ENCODE measurements at regions not wholly inside any gene's neighbourhood (a gene's known extent, or its start where the extent isn't known, plus 50 kb on each side); places are given as distances from the start of the nearest gene placed in this dataset.

- H3K4me1 ChIP-seq (ENCODE audit: control extremely low read depth in 1 of 4, control insufficient read depth in 4 of 4, insufficient read depth in 4 of 4, low read length in 3 of 4) = no peaks in the 10 kb centered on the region
- H3K4me3 ChIP-seq (ENCODE audit: control insufficient read depth in 1 of 7, extremely low read depth in 1 of 7, insufficient read depth in 4 of 7, low read depth in 2 of 7, low read length in 6 of 7) = no peak overlapping the region
- no peaks in the 10 kb centered on the region for H3K27me3 ChIP-seq (replicated peaks in 2 of 5; ENCODE audit: control insufficient read depth in 4 of 5, insufficient read depth in 5 of 5, low read length in 4 of 5)
- DNase-seq = no peak
- CTCF ChIA-PET = no interaction called here
- POLR2A ChIA-PET = no interaction called here
- H3K36me3 ChIP-seq (ENCODE audit: control insufficient read depth in 4 of 4, insufficient read depth in 4 of 4, low read length in 3 of 4) = no peaks in the 10 kb centered on the region
- WGBS (ENCODE audit: insufficient coverage) = 91% methylated on average over 1 of the region's 1 CpG
- no peak overlapping the region for H3K27ac ChIP-seq (ENCODE audit: insufficient read depth in 1 of 2, low read depth in 1 of 2, low read length in 2 of 2, poor library complexity in 1 of 2, severe bottlenecking in 2 of 2)
- peaks cover 0 to 3% (median 0%) of the 10 kb centered on the region in 5 experiments for H3K9me3 ChIP-seq (ENCODE audit: control extremely low read depth in 1 of 5, control insufficient read depth in 4 of 5, insufficient read depth in 2 of 5, low read depth in 1 of 5, low read length in 4 of 5)
Observed at GRCh38 chr7:90022213-90022612, 132.1 kb upstream of the STEAP1 start.

GRCh38 chr7:90025771-90026170, 128.5 kb upstream of the STEAP1 start:
- Histone ChIP-seq H3K36me3 (ENCODE audit: control insufficient read depth in 4 of 4, insufficient read depth in 4 of 4, low read length in 3 of 4) (no peaks in the 10 kb centered on the region), H3K4me3 (ENCODE audit: control insufficient read depth in 1 of 7, extremely low read depth in 1 of 7, insufficient read depth in 4 of 7, low read depth in 2 of 7, low read length in 6 of 7) (no peak overlapping the region), H3K4me1 (ENCODE audit: control extremely low read depth in 1 of 4, control insufficient read depth in 4 of 4, insufficient read depth in 4 of 4, low read length in 3 of 4) (no peaks in the 10 kb centered on the region), H3K9me3 (ENCODE audit: control extremely low read depth in 1 of 5, control insufficient read depth in 4 of 5, insufficient read depth in 2 of 5, low read depth in 1 of 5, low read length in 4 of 5) (peaks cover 0 to 3% (median 0%) of the 10 kb centered on the region in 5 experiments), H3K27ac (ENCODE audit: insufficient read depth in 1 of 2, low read depth in 1 of 2, low read length in 2 of 2, poor library complexity in 1 of 2, severe bottlenecking in 2 of 2) (no peak overlapping the region), H3K27me3 (replicated peaks in 2 of 5; ENCODE audit: control insufficient read depth in 4 of 5, insufficient read depth in 5 of 5, low read length in 4 of 5) (no peaks in the 10 kb centered on the region)
- no CpG with 5 or more reads among the region's 1 CpG for WGBS (ENCODE audit: insufficient coverage)
- CTCF ChIA-PET = no interaction called here
- POLR2A ChIA-PET = no interaction called here
- DNase-seq = no peak

- H3K4me3 ChIP-seq (ENCODE audit: control insufficient read depth in 1 of 7, extremely low read depth in 1 of 7, insufficient read depth in 4 of 7, low read depth in 2 of 7, low read length in 6 of 7) = no peak overlapping the region
- no peak overlapping the region for H3K27ac ChIP-seq (ENCODE audit: insufficient read depth in 1 of 2, low read depth in 1 of 2, low read length in 2 of 2, poor library complexity in 1 of 2, severe bottlenecking in 2 of 2)
- H3K9me3 ChIP-seq (ENCODE audit: control extremely low read depth in 1 of 5, control insufficient read depth in 4 of 5, insufficient read depth in 2 of 5, low read depth in 1 of 5, low read length in 4 of 5) = no peaks in the 10 kb centered on the region
- no peaks in the 10 kb centered on the region for H3K27me3 ChIP-seq (replicated peaks in 2 of 5; ENCODE audit: control insufficient read depth in 4 of 5, insufficient read depth in 5 of 5, low read length in 4 of 5)
- ChIA-PET CTCF (no interaction called here), POLR2A (no interaction called here)
- no peak for DNase-seq
- WGBS (ENCODE audit: insufficient coverage) = 95% methylated on average over 3 of the region's 4 CpGs
- no peaks in the 10 kb centered on the region for H3K4me1 ChIP-seq (ENCODE audit: control extremely low read depth in 1 of 4, control insufficient read depth in 4 of 4, insufficient read depth in 4 of 4, low read length in 3 of 4)
- H3K36me3 ChIP-seq (ENCODE audit: control insufficient read depth in 4 of 4, insufficient read depth in 4 of 4, low read length in 3 of 4) = no peaks in the 10 kb centered on the region
Observed at GRCh38 chr7:90033850-90034249, 120.4 kb upstream of the STEAP1 start.

- Histone ChIP-seq H3K27me3 (replicated peaks in 2 of 5; ENCODE audit: control insufficient read depth in 4 of 5, insufficient read depth in 5 of 5, low read length in 4 of 5) (no peaks in the 10 kb centered on the region), H3K4me3 (ENCODE audit: control insufficient read depth in 1 of 7, extremely low read depth in 1 of 7, insufficient read depth in 4 of 7, low read depth in 2 of 7, low read length in 6 of 7) (no peak overlapping the region), H3K36me3 (ENCODE audit: control insufficient read depth in 4 of 4, insufficient read depth in 4 of 4, low read length in 3 of 4) (no peaks in the 10 kb centered on the region), H3K27ac (ENCODE audit: insufficient read depth in 1 of 2, low read depth in 1 of 2, low read length in 2 of 2, poor library complexity in 1 of 2, severe bottlenecking in 2 of 2) (no peak overlapping the region), H3K4me1 (ENCODE audit: control extremely low read depth in 1 of 4, control insufficient read depth in 4 of 4, insufficient read depth in 4 of 4, low read length in 3 of 4) (no peaks in the 10 kb centered on the region), H3K9me3 (ENCODE audit: control extremely low read depth in 1 of 5, control insufficient read depth in 4 of 5, insufficient read depth in 2 of 5, low read depth in 1 of 5, low read length in 4 of 5) (no peaks in the 10 kb centered on the region)
- CTCF ChIA-PET = no interaction called here
- POLR2A ChIA-PET = no interaction called here
- 100% methylated on average over 2 of the region's 3 CpGs for WGBS (ENCODE audit: insufficient coverage)
- DNase-seq = no peak
Observed at GRCh38 chr7:90053094-90053493, 101.2 kb upstream of the STEAP1 start.

GRCh38 chr7:90061077-90061476, 93.2 kb upstream of the STEAP1 start:
- 89% methylated on average over 1 of the region's 2 CpGs for WGBS (ENCODE audit: insufficient coverage)
- no peak overlapping the region for H3K4me3 ChIP-seq (ENCODE audit: control insufficient read depth in 1 of 7, extremely low read depth in 1 of 7, insufficient read depth in 4 of 7, low read depth in 2 of 7, low read length in 6 of 7)
- H3K36me3 ChIP-seq (ENCODE audit: control insufficient read depth in 4 of 4, insufficient read depth in 4 of 4, low read length in 3 of 4) = no peaks in the 10 kb centered on the region
- no peaks in the 10 kb centered on the region for H3K27me3 ChIP-seq (replicated peaks in 2 of 5; ENCODE audit: control insufficient read depth in 4 of 5, insufficient read depth in 5 of 5, low read length in 4 of 5)
- CTCF ChIA-PET = no interaction called here
- no peaks in the 10 kb centered on the region for H3K9me3 ChIP-seq (ENCODE audit: control extremely low read depth in 1 of 5, control insufficient read depth in 4 of 5, insufficient read depth in 2 of 5, low read depth in 1 of 5, low read length in 4 of 5)
- no peak overlapping the region for H3K27ac ChIP-seq (ENCODE audit: insufficient read depth in 1 of 2, low read depth in 1 of 2, low read length in 2 of 2, poor library complexity in 1 of 2, severe bottlenecking in 2 of 2)
- DNase-seq = no peak
- POLR2A ChIA-PET = no interaction called here
- no peaks in the 10 kb centered on the region for H3K4me1 ChIP-seq (ENCODE audit: control extremely low read depth in 1 of 4, control insufficient read depth in 4 of 4, insufficient read depth in 4 of 4, low read length in 3 of 4)

GRCh38 chr7:90064370-90064769, 89.9 kb upstream of the STEAP1 start:
- H3K27ac ChIP-seq (ENCODE audit: insufficient read depth in 1 of 2, low read depth in 1 of 2, low read length in 2 of 2, poor library complexity in 1 of 2, severe bottlenecking in 2 of 2) = no peak overlapping the region
- no CpG with 5 or more reads among the region's 2 CpGs for WGBS (ENCODE audit: insufficient coverage)
- no peaks in the 10 kb centered on the region for H3K9me3 ChIP-seq (ENCODE audit: control extremely low read depth in 1 of 5, control insufficient read depth in 4 of 5, insufficient read depth in 2 of 5, low read depth in 1 of 5, low read length in 4 of 5)
- DNase-seq = no peak
- ChIA-PET POLR2A (interaction anchor here (0.5 kb wide), 1 partner anchor 51 kb away, joined by 3 read pairs; no protein-coding TSS in a partner anchor), CTCF (no interaction called here)
- no peaks in the 10 kb centered on the region for H3K4me1 ChIP-seq (ENCODE audit: control extremely low read depth in 1 of 4, control insufficient read depth in 4 of 4, insufficient read depth in 4 of 4, low read length in 3 of 4)
- no peak overlapping the region for H3K4me3 ChIP-seq (ENCODE audit: control insufficient read depth in 1 of 7, extremely low read depth in 1 of 7, insufficient read depth in 4 of 7, low read depth in 2 of 7, low read length in 6 of 7)
- no peaks in the 10 kb centered on the region for H3K27me3 ChIP-seq (replicated peaks in 2 of 5; ENCODE audit: control insufficient read depth in 4 of 5, insufficient read depth in 5 of 5, low read length in 4 of 5)
- H3K36me3 ChIP-seq (ENCODE audit: control insufficient read depth in 4 of 4, insufficient read depth in 4 of 4, low read length in 3 of 4) = no peaks in the 10 kb centered on the region

- no peaks in the 10 kb centered on the region for H3K27me3 ChIP-seq (replicated peaks in 2 of 5; ENCODE audit: control insufficient read depth in 4 of 5, insufficient read depth in 5 of 5, low read length in 4 of 5)
- H3K4me1 ChIP-seq (ENCODE audit: control extremely low read depth in 1 of 4, control insufficient read depth in 4 of 4, insufficient read depth in 4 of 4, low read length in 3 of 4) = no peaks in the 10 kb centered on the region
- POLR2A ChIA-PET = no interaction called here
- no peak overlapping the region for H3K4me3 ChIP-seq (ENCODE audit: control insufficient read depth in 1 of 7, extremely low read depth in 1 of 7, insufficient read depth in 4 of 7, low read depth in 2 of 7, low read length in 6 of 7)
- CTCF ChIA-PET = no interaction called here
- H3K9me3 ChIP-seq (ENCODE audit: control extremely low read depth in 1 of 5, control insufficient read depth in 4 of 5, insufficient read depth in 2 of 5, low read depth in 1 of 5, low read length in 4 of 5) = no peaks in the 10 kb centered on the region
- H3K27ac ChIP-seq (ENCODE audit: insufficient read depth in 1 of 2, low read depth in 1 of 2, low read length in 2 of 2, poor library complexity in 1 of 2, severe bottlenecking in 2 of 2) = no peak overlapping the region
- H3K36me3 ChIP-seq (ENCODE audit: control insufficient read depth in 4 of 4, insufficient read depth in 4 of 4, low read length in 3 of 4) = no peaks in the 10 kb centered on the region
- no peak for DNase-seq
- WGBS (ENCODE audit: insufficient coverage) = 42% methylated on average over 3 of the region's 5 CpGs
Observed at GRCh38 chr7:90067171-90067570, 87.1 kb upstream of the STEAP1 start.
